Neural cell (in vitro differentiated cells): ENCODE measurements at regions not wholly inside any gene's neighbourhood (a gene's known extent, or its start where the extent isn't known, plus 50 kb on each side); places are given as distances from the start of the nearest gene placed in this dataset.

Experiments used
- H2AFZ ChIP-seq: fragments of 200-600, 300-800 bp; sonication (generic), shearing (Covaris generic); 2 replicates; pipeline ENCODE4 v1.6.0; 2014; ENCODE audit warnings: low read depth, mild to moderate bottlenecking, antibody characterized with exemption, low read length, moderate library complexity
- H3F3A ChIP-seq: fragments of 200-600 bp; shearing (Covaris generic); 2 replicates; pipeline ENCODE4 v1.6.1; 2016; ENCODE audit warnings: mild to moderate bottlenecking, moderate library complexity, mixed read lengths, antibody characterized with exemption, low read length; ENCODE audit not compliant: insufficient read depth, poor library complexity, severe bottlenecking
- H3K27ac ChIP-seq: fragments of 200-600, 300-800 bp; sonication (generic), shearing (Covaris generic); 2 replicates; pipeline ENCODE4 v1.5.1; 2014; ENCODE audit warnings: mild to moderate bottlenecking, low read length, moderate library complexity
- H3K27me3 ChIP-seq: fragments of 300-800, 200-600 bp; sonication (generic), shearing (Covaris generic); 2 replicates; pipeline ENCODE4 v1.6.0; 2014; ENCODE audit warnings: mild to moderate bottlenecking, low read depth, low read length, moderate library complexity; ENCODE audit not compliant: insufficient read depth
- H3K36me3 ChIP-seq: fragments of 300-800, 200-600 bp; sonication (generic), shearing (Covaris generic); 2 replicates; pipeline ENCODE4 v1.5.1; 2014; ENCODE audit warnings: mild to moderate bottlenecking, antibody characterized with exemption, low read length, moderate library complexity; ENCODE audit not compliant: insufficient read depth
- H3K4me2 ChIP-seq: fragments of 300-800, 200-600 bp; sonication (generic), shearing (Covaris generic); 2 replicates; pipeline ENCODE4 v1.6.0; 2014; ENCODE audit warnings: mild to moderate bottlenecking, low read length
- H3K4me3 ChIP-seq: fragments of 300-800, 200-600 bp; sonication (generic), shearing (Covaris generic); 2 replicates; pipeline ENCODE4 v1.5.1; 2014; ENCODE audit warnings: mild to moderate bottlenecking, low read length, moderate library complexity
- H3K79me2 ChIP-seq: fragments of 200-600 bp; shearing (Covaris generic); replicated peaks from 2 replicates; pipeline ENCODE4 v1.6.0; 2014; ENCODE audit warnings: mild to moderate bottlenecking, low read length, moderate library complexity; ENCODE audit not compliant: insufficient read depth
- H3K9ac ChIP-seq: fragments of 300-800, 200-600 bp; sonication (generic), shearing (Covaris generic); 2 replicates; pipeline ENCODE4 v1.6.1; 2016; ENCODE audit warnings: mild to moderate bottlenecking, low read length, mixed read lengths
- H3K9me2 ChIP-seq: fragments of 200-600 bp; shearing (Covaris generic); 2 replicates; pipeline ENCODE4 v1.6.1; 2016; ENCODE audit warnings: mild to moderate bottlenecking, low read length, mixed read lengths; ENCODE audit not compliant: insufficient read depth
- H3K9me3 ChIP-seq: fragments of 200-600, 300-800 bp; sonication (generic), shearing (Covaris generic); 2 replicates; pipeline ENCODE4 v1.6.1; 2016; ENCODE audit warnings: mild to moderate bottlenecking, mixed run types, low read length, moderate library complexity, mixed read lengths
- H4K20me1 ChIP-seq: fragments of 200-600 bp; shearing (Covaris generic); 2 replicates; pipeline ENCODE4 v1.6.1; 2016; ENCODE audit warnings: mild to moderate bottlenecking, mixed run types; ENCODE audit not compliant: insufficient read depth
- CTCF ChIP-seq: fragments of 450-650 bp; IDR thresholded peaks from 2 replicates; pipeline ENCODE4 v1.5.1; 2014; ENCODE audit warnings: antibody characterized with exemption, mild to moderate bottlenecking, moderate library complexity; ENCODE audit not compliant: poor library complexity, severe bottlenecking
- EP300 ChIP-seq: fragments of 450-650 bp; conservative IDR thresholded peaks from 2 replicates; pipeline ENCODE4 v1.6.1; 2014; ENCODE audit warnings: antibody characterized with exemption, mild to moderate bottlenecking, moderate library complexity; ENCODE audit not compliant: poor library complexity, severe bottlenecking
- EZH2 ChIP-seq: fragments of 200-600, 300-800 bp; shearing (Covaris generic), sonication (generic); IDR thresholded peaks from 2 replicates; pipeline ENCODE4 v1.6.1; 2014; ENCODE audit warnings: antibody characterized with exemption, low read length, borderline replicate concordance, mild to moderate bottlenecking; ENCODE audit not compliant: insufficient read depth, poor library complexity, severe bottlenecking
- MXI1 ChIP-seq: fragments of 450-650 bp; conservative IDR thresholded peaks from 2 replicates; pipeline ENCODE4 v1.6.1; 2014; ENCODE audit warnings: antibody characterized with exemption, mild to moderate bottlenecking; ENCODE audit not compliant: poor library complexity, severe bottlenecking
- POLR2AphosphoS5 ChIP-seq: IDR thresholded peaks from 2 replicates; pipeline ENCODE4 v1.6.1; 2012
- RAD21 ChIP-seq: fragments of 450-650 bp; conservative IDR thresholded peaks from 2 replicates; pipeline ENCODE4 v1.6.1; 2014; ENCODE audit warnings: antibody characterized with exemption, mild to moderate bottlenecking, moderate library complexity
- REST ChIP-seq: IDR thresholded peaks from 2 replicates; pipeline ENCODE4 v1.6.1; 2012; ENCODE audit warnings: borderline replicate concordance
- SMC3 ChIP-seq: fragments of 450-650 bp; conservative IDR thresholded peaks from 2 replicates; pipeline ENCODE4 v1.6.1; 2014; ENCODE audit warnings: antibody characterized with exemption, mild to moderate bottlenecking, moderate library complexity; ENCODE audit not compliant: poor library complexity
- TAF1 ChIP-seq: IDR thresholded peaks from 2 replicates; pipeline ENCODE4 v1.6.1; 2012; ENCODE audit warnings: low read depth

DNA sequence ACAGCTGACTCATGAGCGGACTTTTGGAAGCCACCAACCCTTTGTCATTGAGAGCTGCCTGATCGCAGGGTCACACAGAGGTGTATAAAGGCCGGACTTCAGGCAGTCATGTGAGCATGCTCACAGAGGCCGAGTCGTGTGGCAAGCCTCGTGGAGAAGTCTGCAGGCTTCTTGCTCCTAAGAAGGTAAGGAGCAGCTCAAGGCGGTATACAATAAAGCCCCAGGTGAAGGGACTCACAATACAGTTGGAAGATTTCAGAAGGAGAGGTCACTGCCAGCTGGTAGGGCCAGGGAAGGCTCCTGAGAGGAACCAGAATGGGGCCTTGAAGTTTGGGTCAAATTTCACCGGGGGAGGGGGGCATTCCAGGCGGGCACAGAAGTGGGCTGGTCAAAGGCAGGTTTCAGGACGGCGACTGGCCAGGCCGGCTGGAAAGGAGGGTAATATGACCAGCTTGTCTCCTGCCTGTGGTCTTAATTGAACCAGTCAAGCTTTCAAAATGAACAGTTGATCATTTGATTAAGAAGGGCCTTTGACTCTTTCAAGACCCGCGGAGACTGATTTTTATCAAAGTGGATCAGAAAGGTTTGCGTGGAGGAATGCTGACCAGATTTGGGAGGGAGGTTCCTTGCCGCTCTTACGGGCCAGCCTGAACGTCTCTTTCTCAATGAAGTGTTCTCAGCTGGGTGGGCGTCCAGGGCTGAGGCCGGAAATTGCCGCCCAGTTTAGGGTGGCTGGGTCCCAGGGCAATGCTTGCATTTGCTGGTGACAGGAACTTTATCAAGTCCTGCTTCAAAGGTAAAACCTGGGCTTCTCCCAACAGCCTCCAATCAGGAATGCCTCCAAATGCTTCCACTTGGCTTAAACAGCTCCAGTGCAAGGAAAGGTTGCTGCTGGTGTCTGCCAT, 178.6 kb downstream of the EMX2 start:
- Histone ChIP-seq H3K36me3 (no peaks in the 10 kb centered on the region), H3K9ac (no peak overlapping the region), H3K4me2 (no peak overlapping the region), H3K79me2 (no peaks in the 10 kb centered on the region), H4K20me1 (no peaks in the 10 kb centered on the region), H3K27ac (no peak overlapping the region), H3F3A (no peaks in the 10 kb centered on the region), H3K9me2 (no peaks in the 10 kb centered on the region), H3K4me3 (no peak overlapping the region), H3K9me3 (no peaks in the 10 kb centered on the region), H3K27me3 (peaks cover 6% of the 10 kb centered on the region), H2AFZ (no peak overlapping the region)
- TF ChIP-seq EP300: no peak
- no peak for TF ChIP-seq EZH2
- no peak for TF ChIP-seq CTCF
- TF ChIP-seq TAF1: no peak
- no peak for TF ChIP-seq MXI1
- TF ChIP-seq POLR2AphosphoS5: no peak
- TF ChIP-seq SMC3: no peak
- TF ChIP-seq RAD21: no peak
- no peak for TF ChIP-seq REST

- TF ChIP-seq SMC3 (no peak), REST (no peak), TAF1 (no peak), POLR2AphosphoS5 (no peak), EZH2 (no peak), CTCF (no peak), EP300 (no peak), MXI1 (no peak), RAD21 (no peak)
- Histone ChIP-seq H3K36me3 (no peaks in the 10 kb centered on the region), H4K20me1 (no peaks in the 10 kb centered on the region), H3K4me2 (no peak overlapping the region), H3K27me3 (peaks cover 6% of the 10 kb centered on the region), H3K4me3 (no peak overlapping the region), H3F3A (no peaks in the 10 kb centered on the region), H3K79me2 (no peaks in the 10 kb centered on the region), H2AFZ (no peak overlapping the region), H3K9ac (no peak overlapping the region), H3K9me2 (no peaks in the 10 kb centered on the region), H3K27ac (no peak overlapping the region), H3K9me3 (no peaks in the 10 kb centered on the region)
These were observed 179.3 kb downstream of the EMX2 start for GRCh38 chr10:117721873-117722272.
